Stimulated activated naive CD8-positive, alpha-beta T cell treated with anti-CD3 and anti-CD28 coated beads, Interleukin-15, amount 100 ng/mL, for 72 hours (primary cell): ENCODE measurements at regions not wholly inside any gene's neighbourhood (a gene's known extent, or its start where the extent isn't known, plus 50 kb on each side); places are given as distances from the start of the nearest gene placed in this dataset.

Experiments
- ATAC-seq: fragments of 150-1000 bp; cut with Tn5 transposase; 2 replicates; pipeline ENCODE4 v1.10.0; 2021; ENCODE audit warnings: mild to moderate bottlenecking, moderate library complexity
- DNase-seq, 2 donors: peaks; one replicate each; pipeline ENCODE4 v3.0.0; 2021 to 2022
- H3K27ac Mint-ChIP-seq, 2 donors: one replicate each; pipeline ENCODE4 v1.8.0; 2022; ENCODE audit warnings: mild to moderate bottlenecking in 2 of 2, mixed read lengths in 2 of 2, moderate library complexity in 2 of 2
- H3K27me3 Mint-ChIP-seq: one replicate; pipeline ENCODE4 v1.8.0; 2022; ENCODE audit warnings: mixed read lengths
- H3K4me1 Mint-ChIP-seq: one replicate; pipeline ENCODE4 v1.8.0; 2022; ENCODE audit warnings: mild to moderate bottlenecking, mixed read lengths
- H3K4me3 Mint-ChIP-seq, 2 donors: one replicate each; pipeline ENCODE4 v1.8.0; 2022; ENCODE audit warnings: mild to moderate bottlenecking in 2 of 2, mixed read lengths in 2 of 2, moderate library complexity in 1 of 2
- H3K9me3 Mint-ChIP-seq, 2 donors: one replicate each; pipeline ENCODE4 v1.8.0; 2022; ENCODE audit warnings: mixed read lengths in 2 of 2

DNA sequence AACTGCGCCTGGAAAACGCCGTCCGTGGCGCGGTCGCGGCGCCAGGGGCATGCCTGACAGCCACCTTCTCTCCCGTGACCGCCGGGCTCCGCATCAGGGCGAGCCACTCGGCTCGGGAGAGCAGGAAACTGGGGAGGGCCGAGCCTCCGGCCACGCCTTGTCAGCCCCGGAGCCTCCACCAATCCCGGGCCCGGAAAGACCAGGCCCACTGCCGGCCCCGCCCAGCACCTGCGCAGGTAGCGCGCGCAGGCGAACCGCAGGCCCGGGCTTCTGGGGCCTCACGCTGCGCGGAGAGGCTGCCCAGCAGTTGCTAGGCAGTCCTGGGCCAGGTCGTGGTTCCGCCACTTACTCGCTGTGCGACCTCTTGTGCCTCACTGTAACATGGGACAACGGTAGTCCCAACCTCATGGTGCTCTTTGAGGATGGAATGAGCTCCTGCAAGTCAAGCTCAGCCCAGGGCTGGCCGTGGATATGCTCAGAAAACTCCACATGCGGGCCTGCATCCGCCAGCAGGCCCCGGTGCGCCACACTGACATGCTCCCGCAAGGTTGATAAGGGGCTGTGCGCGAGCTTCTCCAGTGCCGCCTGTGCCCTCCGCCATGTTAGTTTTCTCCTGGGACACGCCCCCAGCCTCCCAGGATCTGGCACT lies 97.1 kb downstream of the INHBB start:
- Mint-ChIP-seq H3K27me3 (peaks cover 69% of the 10 kb centered on the region), H3K9me3 (no peaks in the 10 kb centered on the region), H3K4me3 (peak overlapping the region; percentile 69 to 75), H3K4me1 (peaks cover 20% of the 10 kb centered on the region), H3K27ac (no peak overlapping the region)
- DNase-seq: peak; percentile 33 to 48
- peak; percentile 71 for ATAC-seq

DNA sequence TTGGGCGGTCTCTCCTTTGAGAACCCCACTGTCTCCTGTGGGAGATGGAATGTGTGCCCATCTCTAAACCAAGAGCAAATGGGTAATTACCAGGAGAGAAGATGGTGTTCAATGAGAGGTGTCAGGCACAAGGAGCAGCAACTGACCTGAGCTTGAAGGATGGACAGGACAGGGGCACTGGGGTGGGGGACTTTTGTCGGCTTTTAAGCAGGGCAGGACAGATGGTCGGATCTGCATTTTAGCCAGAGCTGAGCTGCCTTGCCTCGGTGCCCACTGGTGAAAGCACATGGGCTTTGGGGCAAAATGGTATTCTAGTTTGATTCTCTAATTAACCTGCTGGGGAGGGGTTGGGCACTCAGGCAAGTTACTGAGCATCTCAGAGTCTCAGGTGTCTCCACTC lies 98.0 kb downstream of the INHBB start:
- Mint-ChIP-seq H3K27me3 (peaks cover 63% of the 10 kb centered on the region), H3K9me3 (no peaks in the 10 kb centered on the region), H3K4me1 (peaks cover 20% of the 10 kb centered on the region), H3K4me3 (no peak overlapping the region), H3K27ac (no peak overlapping the region)
- ATAC-seq (no peak), DNase-seq (no peak)

- DNase-seq (no peak), ATAC-seq (no peak)
- Mint-ChIP-seq H3K4me1 (peaks cover 20% of the 10 kb centered on the region), H3K4me3 (no peak overlapping the region), H3K9me3 (no peaks in the 10 kb centered on the region), H3K27me3 (peaks cover 55% of the 10 kb centered on the region), H3K27ac (no peak overlapping the region)
Measured at GRCh38 chr2:120444691-120445240, 98.8 kb downstream of the INHBB start.

DNA sequence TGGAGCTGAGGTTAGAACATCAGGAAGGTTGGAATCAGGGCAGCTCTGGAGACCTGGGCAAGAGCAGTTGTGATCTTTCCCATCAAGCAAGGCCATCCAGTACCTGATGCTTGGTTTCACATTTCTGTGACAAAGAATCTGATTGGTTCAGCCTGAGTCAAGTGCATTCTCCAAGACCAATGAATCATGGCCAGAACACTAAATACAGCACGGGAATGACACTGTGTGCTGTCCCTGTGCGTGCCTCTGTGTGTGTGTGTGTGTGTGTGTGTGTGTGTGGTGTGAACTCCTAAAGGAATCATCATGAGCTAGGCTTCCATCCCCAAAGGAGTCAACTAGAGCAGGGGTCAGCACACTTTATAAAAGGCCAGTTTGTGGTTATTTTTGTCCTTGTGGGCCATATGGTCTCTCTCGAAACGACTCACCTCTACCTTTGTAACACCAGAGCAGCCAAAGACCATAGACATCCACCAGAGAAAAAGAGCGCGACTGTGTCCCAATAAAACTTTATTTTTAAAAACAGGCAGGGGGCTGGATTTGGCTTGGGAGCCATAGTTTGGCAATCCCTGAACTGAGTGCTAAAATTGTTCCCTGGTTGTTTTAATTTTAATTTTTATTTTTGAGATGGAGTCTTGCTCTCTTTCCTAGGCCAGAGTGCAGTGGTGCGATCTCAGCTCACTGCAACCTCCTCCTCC lies 99.7 kb downstream of the INHBB start:
- Mint-ChIP-seq H3K4me3 (no peak overlapping the region), H3K27me3 (peaks cover 51% of the 10 kb centered on the region), H3K27ac (peak overlapping the region in 1 of 2 donors; percentile 43), H3K9me3 (no peaks in the 10 kb centered on the region), H3K4me1 (peaks cover 20% of the 10 kb centered on the region)
- ATAC-seq: no peak
- no peak for DNase-seq

- Mint-ChIP-seq H3K4me3 (no peak overlapping the region), H3K9me3 (no peaks in the 10 kb centered on the region), H3K27ac (peak overlapping the region in 1 of 2 donors; percentile 43), H3K4me1 (peaks cover 15% of the 10 kb centered on the region), H3K27me3 (peaks cover 48% of the 10 kb centered on the region)
- ATAC-seq (no peak), DNase-seq (no peak)
Measured at GRCh38 chr2:120446236-120447126, 100.5 kb downstream of the INHBB start.

DNA sequence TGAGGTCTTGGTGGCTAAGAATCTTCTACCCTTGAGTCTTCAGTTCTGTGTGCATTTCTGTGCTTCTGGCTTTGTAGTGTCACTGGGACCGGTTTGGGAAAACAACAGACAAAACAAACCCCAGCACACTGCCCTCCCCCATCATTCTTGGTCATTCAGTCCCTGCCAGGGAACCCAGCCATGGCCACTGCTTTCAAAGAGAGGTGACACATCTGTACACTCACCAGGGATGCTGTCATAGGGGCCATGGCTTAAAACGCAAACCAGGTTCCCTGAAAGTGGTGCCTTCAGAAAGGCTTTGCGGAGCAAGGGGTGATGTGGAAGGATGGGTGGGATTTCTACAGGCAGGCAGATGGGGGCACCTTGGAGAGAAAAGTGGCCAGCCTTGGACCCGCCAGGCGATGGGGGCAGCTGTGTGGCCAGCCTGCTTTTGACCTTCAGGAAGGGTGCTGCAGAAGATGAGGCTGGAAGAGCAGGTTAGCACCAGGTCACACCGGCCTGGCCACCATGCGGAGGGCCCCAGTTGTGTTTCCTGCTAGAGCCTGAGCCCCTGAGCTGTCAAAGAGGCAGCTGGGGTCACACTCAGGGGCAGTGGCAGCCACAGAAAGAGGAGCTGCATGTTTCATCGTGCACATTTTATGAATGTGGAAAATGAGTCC lies 101.3 kb downstream of the INHBB start:
- ATAC-seq: no peak
- Mint-ChIP-seq H3K27ac (no peak overlapping the region), H3K9me3 (no peaks in the 10 kb centered on the region)

DNA sequence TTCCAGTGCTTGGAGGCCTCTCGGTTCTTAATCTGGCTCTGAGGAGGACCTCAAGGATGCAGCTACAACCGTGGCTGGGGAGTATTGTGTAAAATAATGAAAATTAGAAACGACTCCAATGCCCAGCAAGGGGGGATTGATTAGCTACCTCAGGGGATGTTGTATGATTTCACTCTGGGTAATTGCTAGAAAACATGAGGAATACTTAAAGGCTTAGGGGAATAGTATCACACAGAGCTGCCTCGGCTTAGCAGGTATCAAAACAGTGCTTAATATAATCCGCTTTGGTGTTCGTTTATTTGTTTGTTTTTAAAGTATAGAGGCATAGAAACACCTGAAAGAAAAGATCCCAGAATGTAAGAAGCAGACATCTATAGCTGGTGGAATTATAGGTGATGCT lies 102.5 kb downstream of the INHBB start:
- Mint-ChIP-seq H3K27ac (no peak overlapping the region), H3K9me3 (no peaks in the 10 kb centered on the region), H3K27me3 (peaks cover 30% of the 10 kb centered on the region), H3K4me3 (no peak overlapping the region), H3K4me1 (no peaks in the 10 kb centered on the region)
- ATAC-seq (no peak), DNase-seq (no peak)

More for the DNA sequence above, 101.3 kb downstream of the INHBB start:
- DNase-seq: no peak
- peaks cover 42% of the 10 kb centered on the region for H3K27me3 Mint-ChIP-seq
- peaks cover 7% of the 10 kb centered on the region for H3K4me1 Mint-ChIP-seq
- no peak overlapping the region for H3K4me3 Mint-ChIP-seq

DNA sequence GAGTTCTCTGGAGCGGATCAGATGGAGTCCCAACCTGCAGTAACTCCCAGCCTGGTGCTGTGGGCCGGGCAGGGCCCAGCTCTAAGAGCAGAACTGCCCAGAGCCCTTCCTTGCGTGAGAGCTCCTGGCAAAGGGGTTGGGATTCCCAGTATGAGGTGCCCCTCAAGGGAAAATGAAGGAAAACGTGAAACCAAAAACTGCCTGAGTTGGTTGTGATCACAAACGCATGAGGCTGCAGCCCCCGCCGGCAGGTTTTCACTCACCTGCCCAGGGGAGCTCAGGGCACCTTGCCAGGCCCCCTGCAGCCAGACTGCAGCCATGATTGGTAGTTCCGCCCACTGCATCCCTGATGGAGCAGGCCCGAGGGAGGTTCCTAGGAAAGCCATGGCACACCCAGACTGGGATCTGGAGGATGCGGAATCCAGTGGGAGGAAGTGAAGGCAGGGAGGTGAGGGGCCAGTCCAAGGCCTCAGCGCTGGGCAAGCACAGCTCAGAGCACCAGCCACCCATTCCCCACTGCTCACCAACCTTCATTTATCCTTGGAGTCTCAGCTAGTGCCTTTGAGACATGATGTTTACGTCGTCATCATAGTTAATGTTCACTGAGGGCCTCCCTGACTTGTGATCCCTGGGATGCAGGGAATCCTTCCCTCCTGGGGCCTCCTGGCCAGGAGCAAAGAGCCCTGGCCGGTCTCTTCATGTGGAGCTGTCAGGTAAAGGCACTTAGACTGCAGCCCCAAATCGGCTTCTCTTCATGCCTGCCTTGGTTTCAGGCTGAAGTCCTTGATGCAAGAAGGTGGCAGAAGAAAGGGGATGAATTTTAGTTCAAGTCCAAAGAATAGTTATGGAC lies 103.2 kb downstream of the INHBB start:
- peak overlapping the region in 1 of 2 donors; percentile 57 for H3K27ac Mint-ChIP-seq
- H3K9me3 Mint-ChIP-seq: no peaks in the 10 kb centered on the region
- no peak overlapping the region for H3K4me3 Mint-ChIP-seq
- ATAC-seq: no peak
- no peak for DNase-seq
- no peaks in the 10 kb centered on the region for H3K4me1 Mint-ChIP-seq
- peaks cover 28% of the 10 kb centered on the region for H3K27me3 Mint-ChIP-seq

- ATAC-seq: no peak
- no peaks in the 10 kb centered on the region for H3K9me3 Mint-ChIP-seq
- peaks cover 20% of the 10 kb centered on the region for H3K27me3 Mint-ChIP-seq
- H3K4me1 Mint-ChIP-seq: no peaks in the 10 kb centered on the region
- H3K4me3 Mint-ChIP-seq: no peak overlapping the region
- peak overlapping the region in 1 of 2 donors; percentile 45 for H3K27ac Mint-ChIP-seq
- DNase-seq: no peak
Measured at GRCh38 chr2:120450196-120450820, 104.4 kb downstream of the INHBB start.

GRCh38 chr2:120451334-120451733 lies 105.4 kb downstream of the INHBB start:
- no peaks in the 10 kb centered on the region for H3K4me1 Mint-ChIP-seq
- H3K9me3 Mint-ChIP-seq: no peaks in the 10 kb centered on the region
- H3K27me3 Mint-ChIP-seq: peaks cover 16% of the 10 kb centered on the region
- DNase-seq: no peak
- H3K4me3 Mint-ChIP-seq: no peak overlapping the region
- ATAC-seq: no peak
- H3K27ac Mint-ChIP-seq: no peak overlapping the region

GRCh38 chr2:120452131-120452530 lies 106.2 kb downstream of the INHBB start:
- no peaks in the 10 kb centered on the region for H3K4me1 Mint-ChIP-seq
- H3K27me3 Mint-ChIP-seq: peaks cover 13% of the 10 kb centered on the region

DNA sequence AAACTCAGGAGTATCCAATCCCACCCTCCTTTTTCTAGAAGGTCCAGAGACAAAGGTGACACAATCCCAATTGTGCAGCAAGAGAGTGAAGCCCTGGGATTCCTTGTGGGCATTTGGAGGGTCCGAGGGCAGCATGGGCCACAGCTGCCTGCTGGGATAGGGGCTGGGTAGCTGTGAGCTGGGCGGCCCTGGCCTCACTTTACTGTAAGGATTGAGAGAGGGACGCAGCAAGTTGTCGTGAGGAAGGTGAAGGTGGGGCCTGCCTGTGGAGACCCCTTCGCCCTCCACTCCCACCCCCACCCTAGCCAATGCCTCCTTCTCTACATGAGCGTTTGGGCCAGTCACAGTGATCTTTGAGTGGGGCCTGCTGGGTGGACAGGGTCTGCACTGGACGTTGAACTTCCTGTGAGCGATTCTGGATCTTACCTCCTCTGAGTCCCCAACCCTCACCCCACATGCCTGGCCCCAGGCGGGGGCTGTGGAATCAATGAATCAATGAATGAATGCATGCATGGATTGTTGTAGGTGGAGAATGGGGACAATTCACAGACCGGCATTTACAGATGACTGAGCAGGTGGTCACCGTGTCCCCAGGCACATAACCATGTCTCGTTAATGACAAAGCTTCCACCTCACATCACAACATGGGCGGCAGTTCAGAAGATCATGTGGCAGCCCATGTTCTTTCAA lies 107.2 kb downstream of the INHBB start:
- Mint-ChIP-seq H3K27ac (no peak overlapping the region), H3K9me3 (peaks cover 9 to 11% of the 10 kb centered on the region in 2 donors), H3K4me1 (no peaks in the 10 kb centered on the region), H3K27me3 (peaks cover 13% of the 10 kb centered on the region), H3K4me3 (no peak overlapping the region)
- ATAC-seq (no peak), DNase-seq (no peak)

More at GRCh38 chr2:120452131-120452530, 106.2 kb downstream of the INHBB start:
- no peak overlapping the region for H3K4me3 Mint-ChIP-seq
- ATAC-seq (peak; percentile 10), DNase-seq (no peak)
- no peak overlapping the region for H3K27ac Mint-ChIP-seq
- peaks cover 4 to 5% of the 10 kb centered on the region in 2 donors for H3K9me3 Mint-ChIP-seq

GRCh38 chr2:120453635-120453998 lies 107.7 kb downstream of the INHBB start:
- Mint-ChIP-seq H3K4me3 (no peak overlapping the region), H3K4me1 (no peaks in the 10 kb centered on the region)

More at GRCh38 chr2:120453635-120453998, 107.7 kb downstream of the INHBB start:
- Mint-ChIP-seq H3K9me3 (peaks cover 14% of the 10 kb centered on the region in 2 donors), H3K27me3 (peaks cover 13% of the 10 kb centered on the region), H3K27ac (no peak overlapping the region)
- no peak for ATAC-seq
- DNase-seq: no peak
